HG03175 (cell line): ENCODE measurements at regions not wholly inside any gene's neighbourhood (a gene's known extent, or its start where the extent isn't known, plus 50 kb on each side); places are given as distances from the start of the nearest gene placed in this dataset.
A peak's percentile ranks its signal among the peaks of the same experiment; 100 is the strongest.

Experiments used
- ATAC-seq: cut with Tn5 transposase; IDR thresholded peaks from one replicate; pipeline ENCODE4 v1.9.1; 2021; ENCODE audit warnings: mild to moderate bottlenecking, moderate library complexity; ENCODE audit not compliant: unreplicated experiment

GRCh38 chr1:105686026-105686425 lies 1370.4 kb upstream of the PRMT6 start:
- no peak for ATAC-seq

- ATAC-seq = no peak
Observed at GRCh38 chr1:105686874-105687690, 1369.4 kb upstream of the PRMT6 start.

GRCh38 chr1:105700723-105701122 lies 1355.8 kb upstream of the PRMT6 start:
- ATAC-seq = no peak

GRCh38 chr1:105724286-105724685 lies 1332.2 kb upstream of the PRMT6 start:
- ATAC-seq = no peak

- no peak for ATAC-seq
Observed at GRCh38 chr1:105730701-105731100, 1325.8 kb upstream of the PRMT6 start.

- no peak for ATAC-seq
Observed at GRCh38 chr1:105736349-105736748, 1320.1 kb upstream of the PRMT6 start.

- no peak for ATAC-seq
Observed at GRCh38 chr1:105779727-105780126, 1276.7 kb upstream of the PRMT6 start.

- ATAC-seq = no peak
Observed at GRCh38 chr1:105785021-105785420, 1271.5 kb upstream of the PRMT6 start.

GRCh38 chr1:105793536-105794146 lies 1262.8 kb upstream of the PRMT6 start:
- ATAC-seq = peak; percentile 71

- no peak for ATAC-seq
Observed at GRCh38 chr1:105795741-105796140, 1260.7 kb upstream of the PRMT6 start.

GRCh38 chr1:105830571-105831146 lies 1225.8 kb upstream of the PRMT6 start:
- ATAC-seq = no peak

GRCh38 chr1:105838071-105838470 lies 1218.4 kb upstream of the PRMT6 start:
- no peak for ATAC-seq

- ATAC-seq = no peak
Observed at GRCh38 chr1:105865546-105865945, 1190.9 kb upstream of the PRMT6 start.

GRCh38 chr1:105872817-105873216 lies 1183.7 kb upstream of the PRMT6 start:
- ATAC-seq = no peak

- ATAC-seq = peak; percentile 91
Observed at GRCh38 chr1:105874621-105875020, 1181.9 kb upstream of the PRMT6 start.

GRCh38 chr1:105886309-105886708 lies 1170.2 kb upstream of the PRMT6 start:
- ATAC-seq = no peak

GRCh38 chr1:105891308-105891707 lies 1165.2 kb upstream of the PRMT6 start:
- no peak for ATAC-seq

GRCh38 chr1:105894006-105894405 lies 1162.5 kb upstream of the PRMT6 start:
- no peak for ATAC-seq

GRCh38 chr1:105909811-105910210 lies 1146.7 kb upstream of the PRMT6 start:
- no peak for ATAC-seq

GRCh38 chr1:105914403-105914802 lies 1142.1 kb upstream of the PRMT6 start:
- no peak for ATAC-seq

GRCh38 chr1:105934806-105935205 lies 1121.7 kb upstream of the PRMT6 start:
- no peak for ATAC-seq

GRCh38 chr1:105964879-105965278 lies 1091.6 kb upstream of the PRMT6 start:
- no peak for ATAC-seq
